ENCODE measurements at regions not wholly inside any gene's neighbourhood (a gene's known extent, or its start where the extent isn't known, plus 50 kb on each side); places are given as distances from the start of the nearest gene placed in this dataset.

DNA sequence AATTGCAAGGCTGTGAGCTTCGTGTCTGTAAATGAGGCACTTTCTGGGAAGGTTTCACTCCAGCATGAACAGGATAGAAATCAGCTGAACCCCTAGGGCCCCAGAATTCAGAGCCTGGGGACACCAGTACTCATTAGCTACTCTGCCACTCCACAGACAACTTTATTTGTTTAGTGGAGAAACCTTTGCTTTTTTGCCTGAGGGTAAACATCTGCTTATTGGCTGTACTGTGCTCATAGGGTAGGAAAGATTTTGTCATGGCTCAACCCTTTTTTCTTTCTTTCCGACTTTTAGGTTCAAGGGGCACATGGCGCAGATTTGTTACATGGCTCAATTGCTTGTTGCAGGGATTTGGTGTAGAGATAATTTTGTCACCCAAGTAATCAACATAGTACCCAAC, 138.4 kb upstream of the BACE2 start:
- H4K20me1 ChIP-seq (ENCODE audit: insufficient read depth, poor library complexity, severe bottlenecking): no peaks in the 10 kb centered on the region
- H3K27ac ChIP-seq: peak overlapping the region; percentile 57
- no peaks in the 10 kb centered on the region for H3K9me3 ChIP-seq (ENCODE audit: low read depth)
- TF ChIP-seq, protein P1, sequence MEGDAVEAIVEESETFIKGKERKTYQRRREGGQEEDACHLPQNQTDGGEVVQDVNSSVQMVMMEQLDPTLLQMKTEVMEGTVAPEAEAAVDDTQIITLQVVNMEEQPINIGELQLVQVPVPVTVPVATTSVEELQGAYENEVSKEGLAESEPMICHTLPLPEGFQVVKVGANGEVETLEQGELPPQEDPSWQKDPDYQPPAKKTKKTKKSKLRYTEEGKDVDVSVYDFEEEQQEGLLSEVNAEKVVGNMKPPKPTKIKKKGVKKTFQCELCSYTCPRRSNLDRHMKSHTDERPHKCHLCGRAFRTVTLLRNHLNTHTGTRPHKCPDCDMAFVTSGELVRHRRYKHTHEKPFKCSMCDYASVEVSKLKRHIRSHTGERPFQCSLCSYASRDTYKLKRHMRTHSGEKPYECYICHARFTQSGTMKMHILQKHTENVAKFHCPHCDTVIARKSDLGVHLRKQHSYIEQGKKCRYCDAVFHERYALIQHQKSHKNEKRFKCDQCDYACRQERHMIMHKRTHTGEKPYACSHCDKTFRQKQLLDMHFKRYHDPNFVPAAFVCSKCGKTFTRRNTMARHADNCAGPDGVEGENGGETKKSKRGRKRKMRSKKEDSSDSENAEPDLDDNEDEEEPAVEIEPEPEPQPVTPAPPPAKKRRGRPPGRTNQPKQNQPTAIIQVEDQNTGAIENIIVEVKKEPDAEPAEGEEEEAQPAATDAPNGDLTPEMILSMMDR (IDR thresholded peaks at IDR 0.05; ENCODE audit: poor library complexity): no peak
- TF ChIP-seq EZH2 (IDR thresholded peaks at IDR 0.05; ENCODE audit: borderline replicate concordance) (no peak), EZH2phosphoT487 (IDR thresholded peaks at IDR 0.05; ENCODE audit: low read depth, severe bottlenecking, unreplicated experiment) (no peak)
- no peaks in the 10 kb centered on the region for H3K79me2 ChIP-seq
- no peaks in the 10 kb centered on the region for H3K9me2 ChIP-seq (replicated peaks; ENCODE audit: insufficient read depth)
- peak; percentile 16 for DNase-seq (ENCODE audit: low spot score)
- H3K4me1 ChIP-seq (ENCODE audit: insufficient read depth): peaks cover 5% of the 10 kb centered on the region
- no peaks in the 10 kb centered on the region for H3K27me3 ChIP-seq
- peak overlapping the region; percentile 7 for H3K4me2 ChIP-seq
- WGBS (ENCODE audit: low lambda C conversion rate, missing lambda C conversion rate): 48% methylated on average over 3 of the region's 3 CpGs
- no peak overlapping the region for H3K4me3 ChIP-seq
- no peaks in the 10 kb centered on the region for H3K36me3 ChIP-seq (replicated peaks; ENCODE audit: insufficient read depth, low read depth)
- H2AFZ ChIP-seq: no peak overlapping the region

DNA sequence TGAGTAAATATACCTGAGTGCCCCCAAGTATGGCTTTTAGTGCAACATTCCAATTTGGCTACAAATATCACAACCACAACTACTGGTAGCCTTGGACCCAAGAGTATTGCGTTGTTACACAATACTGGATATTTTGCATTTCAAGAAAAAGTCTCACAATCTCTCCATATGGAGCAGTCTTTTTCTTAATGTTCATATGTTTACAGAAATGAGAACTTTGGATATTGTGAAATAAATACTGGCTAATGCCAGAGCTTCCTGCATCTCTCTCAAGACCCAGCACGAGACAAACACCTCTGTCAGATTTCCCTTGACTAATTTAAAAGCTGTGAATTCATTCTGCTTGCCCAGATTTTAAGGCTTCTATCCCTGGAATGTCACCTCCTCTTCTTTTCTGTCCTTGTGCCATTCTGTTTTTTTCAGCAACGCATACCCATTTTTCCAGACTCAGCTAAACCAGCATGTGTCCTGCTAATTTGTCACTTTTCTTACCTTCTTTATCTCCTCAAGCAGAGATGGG, 136.2 kb upstream of the BACE2 start:
- H3K36me3 ChIP-seq (replicated peaks; ENCODE audit: insufficient read depth, low read depth): no peaks in the 10 kb centered on the region
- no peak overlapping the region for H3K27ac ChIP-seq
- no peaks in the 10 kb centered on the region for H3K27me3 ChIP-seq
- 83% methylated on average over 3 of the region's 3 CpGs for WGBS (ENCODE audit: low lambda C conversion rate, missing lambda C conversion rate)
- no peaks in the 10 kb centered on the region for H3K9me3 ChIP-seq (ENCODE audit: low read depth)
- TF ChIP-seq, protein P1 (IDR thresholded peaks at IDR 0.05; ENCODE audit: poor library complexity): no peak
- TF ChIP-seq EZH2 (IDR thresholded peaks at IDR 0.05; ENCODE audit: borderline replicate concordance) (no peak), EZH2phosphoT487 (IDR thresholded peaks at IDR 0.05; ENCODE audit: low read depth, severe bottlenecking, unreplicated experiment) (no peak)
- no peaks in the 10 kb centered on the region for H3K79me2 ChIP-seq
- no peaks in the 10 kb centered on the region for H4K20me1 ChIP-seq (ENCODE audit: insufficient read depth, poor library complexity, severe bottlenecking)
- DNase-seq (ENCODE audit: low spot score): no peak
- peaks cover 5% of the 10 kb centered on the region for H3K4me1 ChIP-seq (ENCODE audit: insufficient read depth)
- H2AFZ ChIP-seq: no peak overlapping the region
- no peak overlapping the region for H3K4me3 ChIP-seq
- H3K4me2 ChIP-seq: no peak overlapping the region
- no peaks in the 10 kb centered on the region for H3K9me2 ChIP-seq (replicated peaks; ENCODE audit: insufficient read depth)

DNA sequence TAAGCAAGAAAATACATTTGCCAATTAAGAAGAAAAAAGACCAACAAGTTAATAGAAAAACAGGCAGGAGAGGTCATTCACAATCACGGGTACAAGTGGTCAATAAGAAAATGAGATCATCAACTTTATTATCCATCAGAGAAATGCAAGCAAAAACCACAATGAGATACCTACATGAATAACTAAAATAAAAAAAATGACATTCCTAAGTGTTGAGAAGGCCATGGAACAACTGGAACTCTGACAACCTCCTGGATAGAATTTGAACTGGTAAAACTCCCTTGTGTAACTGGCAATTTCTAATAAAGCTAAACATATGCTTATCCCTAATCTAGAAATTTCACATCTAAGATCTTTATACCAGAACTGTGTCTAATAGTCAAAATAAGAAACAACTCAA, 135.4 kb upstream of the BACE2 start:
- Histone ChIP-seq H3K4me2 (no peak overlapping the region), H3K4me1 (ENCODE audit: insufficient read depth) (peaks cover 5% of the 10 kb centered on the region)

More for the DNA sequence above, 135.4 kb upstream of the BACE2 start:
- Histone ChIP-seq H3K79me2 (no peaks in the 10 kb centered on the region), H3K9me3 (ENCODE audit: low read depth) (no peaks in the 10 kb centered on the region), H3K9me2 (replicated peaks; ENCODE audit: insufficient read depth) (no peaks in the 10 kb centered on the region), H3K27me3 (no peaks in the 10 kb centered on the region), H3K27ac (no peak overlapping the region), H3K36me3 (replicated peaks; ENCODE audit: insufficient read depth, low read depth) (no peaks in the 10 kb centered on the region), H2AFZ (no peak overlapping the region), H3K4me3 (no peak overlapping the region), H4K20me1 (ENCODE audit: insufficient read depth, poor library complexity, severe bottlenecking) (no peaks in the 10 kb centered on the region)
- TF ChIP-seq EZH2 (IDR thresholded peaks at IDR 0.05; ENCODE audit: borderline replicate concordance): no peak
- TF ChIP-seq, protein P1 (IDR thresholded peaks at IDR 0.05; ENCODE audit: poor library complexity): no peak
- TF ChIP-seq EZH2phosphoT487 (IDR thresholded peaks at IDR 0.05; ENCODE audit: low read depth, severe bottlenecking, unreplicated experiment): no peak
- whole genome bisulfite sequencing (ENCODE audit: low lambda C conversion rate, missing lambda C conversion rate): 81% methylated on average over 1 of the region's 1 CpG
- no peak for DNase-seq (ENCODE audit: low spot score)

Measured in hepatocyte (in vitro differentiated cells).